ENCODE measurements at regions not wholly inside any gene's neighbourhood (a gene's known extent, or its start where the extent isn't known, plus 50 kb on each side); places are given as distances from the start of the nearest gene placed in this dataset.

- TF ChIP-seq, protein P1, sequence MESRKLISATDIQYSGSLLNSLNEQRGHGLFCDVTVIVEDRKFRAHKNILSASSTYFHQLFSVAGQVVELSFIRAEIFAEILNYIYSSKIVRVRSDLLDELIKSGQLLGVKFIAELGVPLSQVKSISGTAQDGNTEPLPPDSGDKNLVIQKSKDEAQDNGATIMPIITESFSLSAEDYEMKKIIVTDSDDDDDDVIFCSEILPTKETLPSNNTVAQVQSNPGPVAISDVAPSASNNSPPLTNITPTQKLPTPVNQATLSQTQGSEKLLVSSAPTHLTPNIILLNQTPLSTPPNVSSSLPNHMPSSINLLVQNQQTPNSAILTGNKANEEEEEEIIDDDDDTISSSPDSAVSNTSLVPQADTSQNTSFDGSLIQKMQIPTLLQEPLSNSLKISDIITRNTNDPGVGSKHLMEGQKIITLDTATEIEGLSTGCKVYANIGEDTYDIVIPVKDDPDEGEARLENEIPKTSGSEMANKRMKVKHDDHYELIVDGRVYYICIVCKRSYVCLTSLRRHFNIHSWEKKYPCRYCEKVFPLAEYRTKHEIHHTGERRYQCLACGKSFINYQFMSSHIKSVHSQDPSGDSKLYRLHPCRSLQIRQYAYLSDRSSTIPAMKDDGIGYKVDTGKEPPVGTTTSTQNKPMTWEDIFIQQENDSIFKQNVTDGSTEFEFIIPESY (IDR thresholded peaks at IDR 0.05): no peak
- TF ChIP-seq NR2C1 (IDR thresholded peaks at IDR 0.05) (no peak), ZNF217 (IDR thresholded peaks at IDR 0.05) (no peak)
Measured at GRCh38 chr2:166610913-166611305, 116.9 kb upstream of the SCN7A start (continued).

DNA sequence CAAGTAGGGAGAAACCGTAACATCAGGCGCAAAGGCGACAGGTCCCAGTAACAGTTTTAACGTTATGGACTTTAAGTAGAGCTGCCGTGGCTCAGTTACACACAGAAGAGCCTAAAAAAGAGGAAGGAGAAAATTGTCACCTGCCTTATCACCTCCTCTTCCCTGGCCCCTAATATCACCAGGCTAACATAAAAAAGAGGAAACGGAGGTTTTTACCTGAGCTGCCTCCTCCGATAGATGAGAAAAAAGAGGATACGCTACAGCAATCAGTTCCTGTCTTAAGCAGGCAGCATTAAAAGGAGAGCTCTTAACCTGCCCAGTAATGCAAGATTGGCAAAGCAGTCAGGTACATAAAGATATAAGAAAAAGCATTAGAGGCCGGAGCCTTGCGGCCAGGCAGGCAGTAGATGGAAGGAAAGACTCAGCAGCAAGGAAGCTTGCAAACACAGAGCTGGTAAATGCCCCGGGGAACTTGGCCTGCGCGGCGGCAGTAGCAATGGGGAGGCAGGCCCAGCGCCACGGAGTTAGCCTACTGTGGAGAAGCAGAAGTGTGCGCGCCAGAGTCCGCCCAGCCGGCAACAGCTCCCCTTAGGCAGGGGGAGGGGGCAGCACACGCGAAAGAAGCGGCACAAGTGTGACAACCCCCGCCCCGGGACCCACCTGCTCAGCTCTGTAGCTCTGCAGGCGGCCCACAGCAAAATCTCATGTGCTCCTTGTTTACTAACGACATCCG is 116.3 kb upstream of the SCN7A start:
- Histone ChIP-seq H2AFZ (ENCODE audit: control insufficient read depth, low read depth, low read length) (no peak overlapping the region), H3K4me2 (ENCODE audit: control insufficient read depth, insufficient read depth) (no peak overlapping the region), H3K4me3 (no peak overlapping the region), H3K27ac (ENCODE audit: control insufficient read depth, insufficient read depth) (no peak overlapping the region), H3K9ac (ENCODE audit: control insufficient read depth, insufficient read depth, low read length) (no peak overlapping the region), H3K9me3 (replicated peaks; ENCODE audit: control insufficient read depth, insufficient read depth, low read length) (no peaks in the 10 kb centered on the region), H3K4me1 (ENCODE audit: control insufficient read depth, insufficient read depth, low read length) (no peaks in the 10 kb centered on the region), H3K79me2 (ENCODE audit: control insufficient read depth, insufficient read depth, low read length) (no peaks in the 10 kb centered on the region), H3K36me3 (ENCODE audit: control insufficient read depth in 2 of 2, insufficient read depth in 2 of 2, low read length in 1 of 2) (no peaks in the 10 kb centered on the region), H3K27me3 (replicated peaks in 1 of 2; ENCODE audit: control insufficient read depth in 2 of 2, insufficient read depth in 2 of 2, low read length in 1 of 2) (no peaks in the 10 kb centered on the region; a peak in 1 of 4 replicates), H4K20me1 (ENCODE audit: control insufficient read depth, insufficient read depth) (no peaks in the 10 kb centered on the region)
- in situ Hi-C loops (cut with MboI): no loop called here
- 34% methylated on average over 28 of the region's 28 CpGs for WGBS (ENCODE audit: insufficient coverage, insufficient replicate concordance, low lambda C conversion rate, missing lambda C conversion rate)
- ChIA-PET RAD21 (ENCODE audit: unreplicated experiment) (no interaction called here), POLR2A (no interaction called here), SMC1A (ENCODE audit: uncharacterized antibody, unreplicated experiment) (no interaction called here), CTCF (interaction anchor here (0.7 kb wide), 1 partner anchor 157 kb away, joined by 3 read pairs; no protein-coding TSS in a partner anchor)
- FAIRE-seq: no peak
- no TSS peak for BruUV-seq (replicated peaks)
- ATAC-seq: peak; percentile 39
- intact Hi-C loops (cut with micrococcal nuclease; ENCODE audit: unreplicated experiment): no loop called here
- TF ChIP-seq JUNB (IDR thresholded peaks at IDR 0.05) (no peak), POLR2AphosphoS2 (IDR thresholded peaks at IDR 0.05; ENCODE audit: low read depth, low read length) (no peak), BRCA1 (IDR thresholded peaks at IDR 0.05; ENCODE audit: low read depth, low read length) (no peak), RB1 (IDR thresholded peaks at IDR 0.05; ENCODE audit: borderline replicate concordance) (no peak), IKZF2 (IDR thresholded peaks at IDR 0.05) (no peak), EZH2 (IDR thresholded peaks at IDR 0.05; ENCODE audit: borderline replicate concordance, control insufficient read depth, low read depth, low read length) (no peak), NFYA (IDR thresholded peaks at IDR 0.05; ENCODE audit: borderline replicate concordance, low read depth, low read length) (no peak), E4F1 (IDR thresholded peaks at IDR 0.05; ENCODE audit: borderline replicate concordance, partially characterized antibody) (no peak), PML (IDR thresholded peaks at IDR 0.05; ENCODE audit: low read length) (no peak), CHD4 (IDR thresholded peaks at IDR 0.05) (no peak), HDAC2 (IDR thresholded peaks at IDR 0.05) (no peak), SMAD5 (IDR thresholded peaks at IDR 0.05; ENCODE audit: low read depth) (no peak), EP300 (IDR thresholded peaks at IDR 0.05; ENCODE audit: borderline replicate concordance in 1 of 2, control insufficient read depth in 1 of 2, low read depth in 2 of 2, low read length in 2 of 2) (no peak), MXI1 (IDR thresholded peaks at IDR 0.05; ENCODE audit: low read depth, low read length) (no peak)
- DNase-seq (ENCODE audit: low read depth, low spot score): no peak
